Osteoblast (primary cell): ENCODE measurements at regions not wholly inside any gene's neighbourhood (a gene's known extent, or its start where the extent isn't known, plus 50 kb on each side); places are given as distances from the start of the nearest gene placed in this dataset.

Experiments
- DNase-seq: peaks from one replicate; pipeline ENCODE4 v3.0.0; 2011; ENCODE audit warnings: low spot score, mixed read lengths; ENCODE audit not compliant: insufficient read length; ENCODE audit errors: missing footprints
- H2AFZ ChIP-seq: 2 replicates; pipeline ENCODE4 v1.6.0; 2011; ENCODE audit warnings: mild to moderate bottlenecking, low read length
- H3K27ac ChIP-seq: 2 replicates; pipeline ENCODE4 v1.5.1; 2011; ENCODE audit warnings: mild to moderate bottlenecking, low read depth, low read length, moderate library complexity
- H3K27me3 ChIP-seq: 2 replicates; pipeline ENCODE4 v1.6.0; 2012; ENCODE audit warnings: mild to moderate bottlenecking, control low read depth, inconsistent platforms, low read length, moderate library complexity; ENCODE audit not compliant: insufficient read depth
- H3K36me3 ChIP-seq: 2 replicates; pipeline ENCODE4 v1.5.1; 2011; ENCODE audit warnings: mild to moderate bottlenecking, low read length, control low read depth, moderate library complexity; ENCODE audit not compliant: insufficient read depth
- H3K4me1 ChIP-seq: 2 replicates; pipeline ENCODE4 v1.5.1; 2011; ENCODE audit warnings: mild to moderate bottlenecking, low read length, control low read depth, moderate library complexity; ENCODE audit not compliant: insufficient read depth
- H3K4me2 ChIP-seq: 2 replicates; pipeline ENCODE4 v1.6.0; 2011; ENCODE audit warnings: mild to moderate bottlenecking, low read length; ENCODE audit not compliant: insufficient read depth
- H3K4me3 ChIP-seq: fragments of 200-600 bp; sonication (generic); 3 replicates; pipeline ENCODE4 v1.5.1; 2012; ENCODE audit warnings: mild to moderate bottlenecking, low read length, inconsistent platforms; ENCODE audit not compliant: insufficient read depth
- H3K79me2 ChIP-seq: 2 replicates; pipeline ENCODE4 v1.6.0; 2012; ENCODE audit warnings: mild to moderate bottlenecking, low read length, control low read depth, inconsistent platforms; ENCODE audit not compliant: insufficient read depth
- H3K9me3 ChIP-seq: 2 replicates; pipeline ENCODE4 v1.5.1; 2011; ENCODE audit warnings: low read depth, low read length, control low read depth
- H4K20me1 ChIP-seq: 2 replicates; pipeline ENCODE4 v1.6.0; 2012; ENCODE audit warnings: mild to moderate bottlenecking, low read length, control low read depth; ENCODE audit not compliant: insufficient read depth
- CTCF ChIP-seq: IDR thresholded peaks from 2 replicates; pipeline ENCODE4 v1.5.1; 2011; ENCODE audit warnings: mild to moderate bottlenecking, low read depth, low read length, moderate library complexity; ENCODE audit errors: extremely low read depth

GRCh38 chr1:162937716-162938395 is 76.9 kb upstream of the CCDC190 start:
- Histone ChIP-seq H3K4me2 (no peak overlapping the region), H3K27ac (no peak overlapping the region), H3K79me2 (no peaks in the 10 kb centered on the region), H3K9me3 (no peaks in the 10 kb centered on the region), H3K4me3 (no peak overlapping the region), H2AFZ (no peak overlapping the region), H3K27me3 (no peaks in the 10 kb centered on the region), H3K4me1 (peaks cover 3% of the 10 kb centered on the region), H4K20me1 (no peaks in the 10 kb centered on the region), H3K36me3 (no peaks in the 10 kb centered on the region)
- DNase-seq, result no peak
- TF ChIP-seq CTCF, result no peak

- no peaks in the 10 kb centered on the region for H3K79me2 ChIP-seq
- no peaks in the 10 kb centered on the region for H4K20me1 ChIP-seq
- H3K4me1 ChIP-seq, result no peaks in the 10 kb centered on the region
- H3K4me3 ChIP-seq, result no peak overlapping the region
- H3K27me3 ChIP-seq, result peaks cover 2% of the 10 kb centered on the region
- H3K4me2 ChIP-seq, result no peak overlapping the region
- DNase-seq, result no peak
- no peaks in the 10 kb centered on the region for H3K36me3 ChIP-seq
- TF ChIP-seq CTCF, result no peak
- H3K9me3 ChIP-seq, result no peaks in the 10 kb centered on the region
- no peak overlapping the region for H3K27ac ChIP-seq
- no peak overlapping the region for H2AFZ ChIP-seq
Measured at GRCh38 chr1:162930976-162931560, 70.1 kb upstream of the CCDC190 start.

DNA sequence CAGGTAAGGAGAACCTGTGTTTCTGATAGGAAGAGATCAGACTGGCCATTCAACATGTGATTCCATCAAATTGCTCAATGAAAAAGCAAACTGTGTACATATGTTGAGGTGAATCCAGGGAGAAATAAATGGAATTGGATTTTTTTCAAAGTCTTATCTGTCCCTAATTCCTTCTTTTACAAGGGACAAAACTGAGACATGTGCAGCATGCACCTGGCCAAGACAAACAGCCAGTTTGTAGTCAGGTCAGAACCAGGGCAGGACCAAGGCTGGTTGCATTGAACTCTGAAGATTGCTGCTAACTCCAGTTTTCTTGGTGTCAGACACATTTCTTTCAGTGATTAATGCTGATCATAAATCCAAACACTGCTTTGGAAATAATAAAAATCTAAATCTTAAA is 69.6 kb upstream of the CCDC190 start:
- no peak for TF ChIP-seq CTCF
- Histone ChIP-seq H3K27me3 (peaks cover 2% of the 10 kb centered on the region), H3K36me3 (no peaks in the 10 kb centered on the region), H3K4me3 (no peak overlapping the region), H3K27ac (no peak overlapping the region), H3K4me2 (no peak overlapping the region), H3K4me1 (no peaks in the 10 kb centered on the region), H3K79me2 (no peaks in the 10 kb centered on the region), H2AFZ (no peak overlapping the region), H4K20me1 (no peaks in the 10 kb centered on the region), H3K9me3 (no peaks in the 10 kb centered on the region)
- no peak for DNase-seq

GRCh38 chr1:162929177-162929576 is 68.2 kb upstream of the CCDC190 start:
- H3K4me1 ChIP-seq, result no peaks in the 10 kb centered on the region
- H4K20me1 ChIP-seq, result no peaks in the 10 kb centered on the region
- H3K4me2 ChIP-seq, result no peak overlapping the region
- peaks cover 2% of the 10 kb centered on the region for H3K27me3 ChIP-seq
- H3K4me3 ChIP-seq, result no peak overlapping the region
- no peaks in the 10 kb centered on the region for H3K36me3 ChIP-seq
- H3K9me3 ChIP-seq, result no peaks in the 10 kb centered on the region
- H2AFZ ChIP-seq, result no peak overlapping the region
- TF ChIP-seq CTCF, result no peak
- DNase-seq, result no peak
- H3K79me2 ChIP-seq, result no peaks in the 10 kb centered on the region
- H3K27ac ChIP-seq, result no peak overlapping the region
